PC-3 (cell line): ENCODE measurements at regions not wholly inside any gene's neighbourhood (a gene's known extent, or its start where the extent isn't known, plus 50 kb on each side); places are given as distances from the start of the nearest gene placed in this dataset.

ENCODE experiments used
- CTCF ChIP-seq: fragments of 300-600 bp; sonication (generic); conservative IDR thresholded peaks from 2 replicates; pipeline ENCODE4 v1.5.1; 2017; ENCODE audit warnings: antibody characterized with exemption, low read depth, mild to moderate bottlenecking, low read length
- EZH2 ChIP-seq: fragments of 300-600 bp; sonication (generic); IDR thresholded peaks from one replicate; pipeline ENCODE4 v1.6.1; 2017; ENCODE audit warnings: antibody characterized with exemption, mild to moderate bottlenecking, low read length; ENCODE audit not compliant: unreplicated experiment

- TF ChIP-seq EZH2, result no peak
- TF ChIP-seq CTCF, result no peak
These were observed 2062.2 kb upstream of the CDH6 start for GRCh38 chr5:29131285-29131684.
